Activated CD8-positive, alpha-beta T cell treated with anti-CD3 and anti-CD28 coated beads, Interleukin-2, amount 10 ng/mL, durations not matched to agents 7 days and 5 days (primary cell): ENCODE measurements at regions not wholly inside any gene's neighbourhood (a gene's known extent, or its start where the extent isn't known, plus 50 kb on each side); places are given as distances from the start of the nearest gene placed in this dataset.

Source experiments
- ATAC-seq: fragments of 150-1000 bp; cut with Tn5 transposase; one replicate; pipeline ENCODE4 v1.10.0; 2021; ENCODE audit warnings: moderate library complexity
- CTCF ChIA-PET: fragments of 350-600 bp; sonication (Branson Sonifier 250); formaldehyde crosslinking; loops from one replicate; lab custom pipeline; 2021; ENCODE audit warnings: antibody characterized with exemption; lab: Charles Lee
- POLR2A ChIA-PET: fragments of 350-600 bp; sonication (Branson Sonifier 250); formaldehyde crosslinking; loops from one replicate; lab custom pipeline; 2021; ENCODE audit warnings: antibody characterized with exemption; lab: Charles Lee
- DNase-seq: peaks from one replicate; pipeline ENCODE4 v3.0.0-alpha.2; 2020
- H3K27ac Mint-ChIP-seq: one replicate; pipeline ENCODE4 v1.8.0; 2021; ENCODE audit warnings: mild to moderate bottlenecking, mixed read lengths
- H3K27me3 Mint-ChIP-seq: one replicate; pipeline ENCODE4 v1.8.0; 2021; ENCODE audit warnings: low read depth, mixed read lengths
- H3K36me3 Mint-ChIP-seq: one replicate; pipeline ENCODE4 v1.8.0; 2021; ENCODE audit warnings: low read depth, mixed read lengths
- H3K4me1 Mint-ChIP-seq: one replicate; pipeline ENCODE4 v1.8.0; 2021; ENCODE audit warnings: low read depth, mixed read lengths
- H3K4me3 Mint-ChIP-seq: one replicate; pipeline ENCODE4 v1.8.0; 2021; ENCODE audit warnings: mild to moderate bottlenecking, mixed read lengths
- H3K9me3 Mint-ChIP-seq: one replicate; pipeline ENCODE4 v1.8.0; 2022; ENCODE audit warnings: mixed read lengths; ENCODE audit not compliant: insufficient read depth

DNA sequence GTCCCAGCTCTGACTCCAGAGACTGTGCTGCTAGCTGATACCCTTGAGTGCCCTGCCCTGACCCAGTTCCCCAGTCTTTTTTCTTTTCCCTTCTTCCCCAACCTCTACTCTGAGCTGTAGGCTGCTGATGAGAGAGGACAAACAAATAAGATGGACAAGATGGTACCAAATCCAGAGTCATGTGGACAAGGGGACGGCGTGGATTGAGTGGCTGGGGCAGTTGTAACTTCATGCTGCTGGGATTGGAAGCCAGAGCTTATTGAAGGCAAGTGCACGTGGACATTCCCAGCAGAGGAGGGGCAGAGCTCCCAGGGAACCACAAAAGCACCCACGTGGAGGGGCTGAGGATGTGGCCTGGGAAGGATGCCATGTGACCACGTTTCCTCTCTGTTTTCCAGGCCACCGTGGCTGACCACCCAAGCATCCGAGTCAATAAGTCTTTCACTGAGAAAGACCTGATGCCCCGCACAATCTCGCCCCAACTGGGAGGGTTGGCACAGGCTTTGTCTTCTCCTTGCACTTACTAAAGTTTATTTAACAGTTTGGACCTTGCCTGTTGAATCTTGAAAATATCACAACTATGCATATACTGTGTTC lies 323.3 kb upstream of the ZNF507 start:
- H3K36me3 Mint-ChIP-seq = no peaks in the 10 kb centered on the region
- H3K27me3 Mint-ChIP-seq = no peaks in the 10 kb centered on the region
- no peak overlapping the region for H3K4me3 Mint-ChIP-seq
- no peaks in the 10 kb centered on the region for H3K4me1 Mint-ChIP-seq
- ChIA-PET POLR2A (no interaction called here), CTCF (no interaction called here)
- DNase-seq (no peak), ATAC-seq (no peak)
- H3K27ac Mint-ChIP-seq = no peak overlapping the region
- H3K9me3 Mint-ChIP-seq = peaks cover 9% of the 10 kb centered on the region

DNA sequence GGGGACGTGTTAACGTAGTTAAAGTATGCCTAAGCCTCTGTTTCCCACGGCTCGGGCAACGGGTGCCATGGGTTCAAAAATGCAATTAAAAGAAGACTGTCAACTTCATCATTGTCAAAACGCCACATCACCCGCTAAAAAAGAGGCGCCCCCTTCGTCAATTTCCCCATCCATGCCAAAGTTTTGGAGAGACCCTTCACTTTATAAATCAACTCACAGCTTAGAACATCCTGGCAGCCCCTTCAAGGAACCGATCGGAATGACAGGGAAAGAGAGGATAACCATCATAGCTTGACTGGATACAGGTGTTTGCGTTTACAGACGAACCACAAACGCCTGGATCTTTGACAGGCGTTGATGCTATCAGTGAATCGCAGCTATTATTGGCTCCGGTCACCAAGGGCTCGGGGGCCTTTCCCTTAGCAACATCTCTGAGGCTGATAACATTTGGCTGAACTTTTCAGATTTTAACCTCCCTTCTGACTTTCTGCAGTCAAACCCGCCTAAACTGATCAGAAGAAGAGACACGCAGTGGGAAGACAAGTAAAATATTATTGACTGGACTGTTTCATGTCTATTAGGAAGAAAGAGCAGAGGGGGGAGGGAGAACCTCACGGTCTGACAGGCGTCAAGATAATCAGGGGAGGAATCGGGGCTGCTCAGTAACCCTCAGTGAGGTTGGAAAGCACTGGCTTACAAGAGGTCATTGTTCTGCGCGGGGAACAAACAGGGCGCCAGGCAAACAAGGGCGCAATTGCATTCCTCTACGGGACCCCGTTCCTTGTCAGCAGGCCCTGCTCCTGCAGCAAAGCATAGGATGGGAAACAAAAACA lies 322.5 kb upstream of the ZNF507 start:
- ATAC-seq (no peak), DNase-seq (no peak)
- Mint-ChIP-seq H3K4me1 (no peaks in the 10 kb centered on the region), H3K4me3 (no peak overlapping the region), H3K27me3 (no peaks in the 10 kb centered on the region), H3K9me3 (peaks cover 9% of the 10 kb centered on the region), H3K27ac (no peak overlapping the region), H3K36me3 (no peaks in the 10 kb centered on the region)
- POLR2A ChIA-PET = no interaction called here
- CTCF ChIA-PET = no interaction called here

DNA sequence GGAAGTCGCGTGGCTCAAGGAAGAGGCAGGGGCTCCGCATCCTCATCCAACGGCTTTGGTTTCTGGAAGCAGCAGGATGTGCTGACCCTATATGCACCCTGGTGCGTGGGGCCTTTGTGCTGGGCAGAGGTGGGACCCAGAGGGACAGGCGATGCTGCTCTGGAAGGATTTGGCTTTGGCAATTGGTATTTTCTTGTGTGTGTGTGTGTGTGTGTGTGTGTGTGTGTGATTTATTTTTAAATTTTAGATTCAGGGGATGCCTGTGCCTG lies 321.9 kb upstream of the ZNF507 start:
- Mint-ChIP-seq H3K9me3 (peaks cover 9% of the 10 kb centered on the region), H3K4me1 (no peaks in the 10 kb centered on the region), H3K27ac (no peak overlapping the region), H3K27me3 (no peaks in the 10 kb centered on the region), H3K36me3 (no peaks in the 10 kb centered on the region), H3K4me3 (no peak overlapping the region)
- POLR2A ChIA-PET = no interaction called here
- ATAC-seq = no peak
- DNase-seq = no peak
- CTCF ChIA-PET = no interaction called here

DNA sequence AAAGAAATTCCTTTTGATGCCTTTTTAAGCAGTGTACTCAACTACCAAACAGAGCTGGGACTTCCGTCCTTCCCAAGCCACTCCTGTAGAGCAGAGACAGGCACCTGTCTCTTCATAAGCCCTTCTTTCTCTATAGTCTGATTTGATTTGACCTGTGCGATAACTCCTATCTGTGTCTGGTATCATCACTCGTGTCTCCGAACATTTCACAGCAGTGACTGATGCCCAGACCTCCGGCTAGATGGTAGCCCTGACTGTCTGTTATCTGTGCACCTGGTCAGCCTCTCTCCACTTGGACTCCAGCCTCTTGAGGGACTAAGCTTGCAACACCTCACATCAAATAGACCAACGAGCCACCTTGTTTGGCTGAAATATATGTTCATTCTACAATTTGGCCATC lies 316.2 kb upstream of the ZNF507 start:
- no peaks in the 10 kb centered on the region for H3K27me3 Mint-ChIP-seq
- no peak for DNase-seq
- peaks cover 3% of the 10 kb centered on the region for H3K9me3 Mint-ChIP-seq
- ATAC-seq = no peak
- H3K27ac Mint-ChIP-seq = no peak overlapping the region
- no peaks in the 10 kb centered on the region for H3K36me3 Mint-ChIP-seq
- ChIA-PET CTCF (no interaction called here), POLR2A (no interaction called here)
- no peaks in the 10 kb centered on the region for H3K4me1 Mint-ChIP-seq
- H3K4me3 Mint-ChIP-seq = no peak overlapping the region

- POLR2A ChIA-PET = no interaction called here
- Mint-ChIP-seq H3K27me3 (no peaks in the 10 kb centered on the region), H3K9me3 (no peaks in the 10 kb centered on the region), H3K27ac (no peak overlapping the region), H3K4me1 (no peaks in the 10 kb centered on the region), H3K4me3 (no peak overlapping the region), H3K36me3 (no peaks in the 10 kb centered on the region)
- ATAC-seq = no peak
- CTCF ChIA-PET = no interaction called here
- no peak for DNase-seq
Observed at GRCh38 chr19:32032561-32032960, 312.8 kb upstream of the ZNF507 start.

- no peak overlapping the region for H3K27ac Mint-ChIP-seq
- no peaks in the 10 kb centered on the region for H3K4me1 Mint-ChIP-seq
- DNase-seq = no peak
- POLR2A ChIA-PET = no interaction called here
- no peaks in the 10 kb centered on the region for H3K27me3 Mint-ChIP-seq
- CTCF ChIA-PET = no interaction called here
- no peak for ATAC-seq
- H3K4me3 Mint-ChIP-seq = no peak overlapping the region
- no peaks in the 10 kb centered on the region for H3K36me3 Mint-ChIP-seq
- H3K9me3 Mint-ChIP-seq = no peaks in the 10 kb centered on the region
Observed at GRCh38 chr19:32035626-32036025, 309.8 kb upstream of the ZNF507 start.

DNA sequence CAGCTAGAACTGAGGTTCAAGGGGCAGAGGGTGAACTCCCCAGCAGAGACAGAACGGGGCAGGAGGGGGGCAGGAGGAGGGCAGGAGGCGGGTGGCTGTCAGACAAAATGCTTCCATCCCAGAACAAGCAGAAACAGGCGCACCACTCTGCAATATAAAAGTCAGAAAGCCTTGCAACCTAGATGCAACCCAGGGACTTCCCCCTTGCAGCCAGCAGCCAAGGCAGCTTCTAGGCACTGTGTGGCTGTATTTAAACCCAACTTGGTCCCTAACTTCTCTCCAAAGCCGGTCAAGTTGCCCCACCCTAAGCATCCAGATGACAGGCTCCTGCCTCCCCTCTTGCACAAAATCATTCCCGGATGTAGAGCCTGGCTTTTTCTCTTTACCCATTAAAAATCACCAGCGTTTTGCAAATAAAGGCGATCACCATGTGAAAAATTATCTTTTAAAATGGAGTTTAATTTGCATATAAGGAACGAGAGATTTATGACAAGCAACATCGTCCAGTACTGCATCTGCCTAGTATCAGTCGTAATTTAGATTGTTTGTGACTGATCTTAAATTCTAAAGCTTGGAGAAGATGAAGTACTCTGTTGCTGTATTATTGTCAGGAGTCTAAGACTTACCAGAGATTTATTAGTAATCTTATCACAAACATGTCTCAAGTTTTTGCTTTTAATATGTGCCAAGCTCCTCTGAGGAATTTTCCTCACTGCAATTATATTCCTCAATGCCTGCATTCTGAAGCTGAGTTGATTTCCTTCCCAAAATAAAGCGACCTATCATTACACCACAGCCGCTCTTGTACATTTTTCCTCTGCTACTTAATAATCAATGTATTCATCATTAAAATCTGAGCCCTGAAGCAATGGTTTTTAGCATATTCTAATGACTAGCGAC lies 307.1 kb upstream of the ZNF507 start:
- Mint-ChIP-seq H3K27ac (no peak overlapping the region), H3K27me3 (peaks cover 13% of the 10 kb centered on the region), H3K36me3 (no peaks in the 10 kb centered on the region), H3K9me3 (no peaks in the 10 kb centered on the region), H3K4me3 (no peak overlapping the region), H3K4me1 (no peaks in the 10 kb centered on the region)
- ATAC-seq (no peak), DNase-seq (no peak)
- ChIA-PET CTCF (no interaction called here), POLR2A (no interaction called here)

- no peaks in the 10 kb centered on the region for H3K9me3 Mint-ChIP-seq
- H3K4me1 Mint-ChIP-seq = no peaks in the 10 kb centered on the region
- no peak overlapping the region for H3K27ac Mint-ChIP-seq
- DNase-seq = no peak
- ChIA-PET POLR2A (no interaction called here), CTCF (no interaction called here)
- no peak overlapping the region for H3K4me3 Mint-ChIP-seq
- peaks cover 14% of the 10 kb centered on the region for H3K27me3 Mint-ChIP-seq
- no peaks in the 10 kb centered on the region for H3K36me3 Mint-ChIP-seq
- no peak for ATAC-seq
Observed at GRCh38 chr19:32038961-32039360, 306.4 kb upstream of the ZNF507 start.

GRCh38 chr19:32039440-32039839 lies 306.0 kb upstream of the ZNF507 start:
- Mint-ChIP-seq H3K4me3 (no peak overlapping the region), H3K9me3 (no peaks in the 10 kb centered on the region), H3K4me1 (no peaks in the 10 kb centered on the region), H3K27ac (no peak overlapping the region), H3K27me3 (peaks cover 16% of the 10 kb centered on the region), H3K36me3 (no peaks in the 10 kb centered on the region)
- CTCF ChIA-PET = no interaction called here
- ATAC-seq (no peak), DNase-seq (no peak)
- POLR2A ChIA-PET = no interaction called here

DNA sequence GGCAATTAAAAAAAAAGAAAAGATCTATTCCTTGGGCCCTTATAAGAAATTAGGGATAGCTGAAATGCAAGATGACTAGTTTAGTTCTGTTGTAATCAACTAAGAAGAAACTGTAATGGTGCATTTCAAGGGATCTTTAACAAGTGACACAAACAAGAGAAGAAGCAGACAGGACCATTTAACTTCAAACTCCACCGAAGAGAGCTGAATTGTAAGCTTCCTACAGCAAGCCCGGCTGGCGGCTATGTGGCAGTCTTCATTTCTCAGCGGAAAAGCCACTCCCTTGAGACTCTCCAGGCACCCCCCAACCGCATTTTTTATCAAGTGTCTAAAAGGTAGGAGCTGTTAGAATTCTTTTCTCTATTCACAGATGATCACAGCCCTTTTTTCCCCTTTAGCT lies 305.2 kb upstream of the ZNF507 start:
- ChIA-PET POLR2A (no interaction called here), CTCF (no interaction called here)
- ATAC-seq (no peak), DNase-seq (no peak)
- Mint-ChIP-seq H3K36me3 (no peaks in the 10 kb centered on the region), H3K4me1 (no peaks in the 10 kb centered on the region), H3K9me3 (no peaks in the 10 kb centered on the region), H3K4me3 (no peak overlapping the region), H3K27me3 (peaks cover 16% of the 10 kb centered on the region), H3K27ac (no peak overlapping the region)

DNA sequence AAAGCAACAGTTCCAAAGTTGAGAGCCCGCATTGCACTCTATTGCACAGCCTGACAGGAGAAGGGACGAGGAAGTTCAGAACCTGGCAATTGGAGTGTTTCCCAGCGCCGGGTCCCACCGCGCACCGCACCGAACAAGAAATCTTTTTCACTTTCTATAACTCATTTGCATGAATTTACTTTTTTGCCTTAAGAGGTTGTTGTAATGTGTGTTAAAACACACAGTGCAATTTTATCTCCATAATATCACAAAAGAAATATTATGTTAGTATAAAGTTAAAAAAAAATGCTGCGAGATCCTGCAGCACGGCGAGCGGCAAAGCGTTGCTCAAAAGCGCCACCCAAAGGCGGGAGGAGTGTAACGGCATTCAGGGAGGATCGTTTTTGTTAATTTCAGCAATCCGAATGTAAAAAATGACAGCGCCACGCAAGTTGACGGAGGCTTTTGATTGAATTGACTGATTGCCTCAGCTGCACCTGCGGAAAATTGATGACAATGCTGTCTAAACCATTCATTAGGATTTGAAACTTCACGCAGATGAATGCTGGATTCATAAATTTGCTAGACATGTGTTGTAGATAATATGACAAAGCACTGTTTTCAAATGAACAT lies 303.6 kb upstream of the ZNF507 start:
- no peaks in the 10 kb centered on the region for H3K9me3 Mint-ChIP-seq
- no peaks in the 10 kb centered on the region for H3K36me3 Mint-ChIP-seq
- peaks cover 16% of the 10 kb centered on the region for H3K27me3 Mint-ChIP-seq
- ChIA-PET POLR2A (no interaction called here), CTCF (no interaction called here)
- ATAC-seq = no peak
- H3K4me1 Mint-ChIP-seq = no peaks in the 10 kb centered on the region
- no peak overlapping the region for H3K27ac Mint-ChIP-seq
- peak; percentile 39 for DNase-seq
- H3K4me3 Mint-ChIP-seq = no peak overlapping the region

DNA sequence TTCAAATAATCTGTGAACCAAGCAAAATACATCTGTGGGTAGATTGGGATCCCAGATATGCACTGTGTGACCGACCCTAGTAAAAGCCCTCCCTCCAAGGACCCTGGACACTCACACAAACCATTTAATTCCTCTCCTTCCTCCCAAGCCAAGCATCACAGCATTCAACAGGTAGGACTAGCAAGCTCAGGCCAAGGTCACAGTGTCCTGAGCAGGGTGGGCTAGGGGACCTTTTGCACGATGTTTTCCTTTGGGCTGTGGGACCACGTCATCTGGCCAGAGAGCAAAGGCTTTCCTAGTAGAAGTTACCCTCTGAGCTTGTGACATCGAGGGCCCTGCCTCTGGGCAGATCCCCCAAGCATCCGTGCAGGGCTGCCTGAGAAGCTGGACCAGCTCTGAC lies 297.6 kb upstream of the ZNF507 start:
- CTCF ChIA-PET = no interaction called here
- ATAC-seq (no peak), DNase-seq (no peak)
- H3K36me3 Mint-ChIP-seq = no peaks in the 10 kb centered on the region
- H3K9me3 Mint-ChIP-seq = no peaks in the 10 kb centered on the region
- H3K4me3 Mint-ChIP-seq = no peak overlapping the region
- no peak overlapping the region for H3K27ac Mint-ChIP-seq
- POLR2A ChIA-PET = no interaction called here
- peaks cover 3% of the 10 kb centered on the region for H3K27me3 Mint-ChIP-seq
- H3K4me1 Mint-ChIP-seq = no peaks in the 10 kb centered on the region
